AG09319 (cell line): ENCODE measurements at regions not wholly inside any gene's neighbourhood (a gene's known extent, or its start where the extent isn't known, plus 50 kb on each side); places are given as distances from the start of the nearest gene placed in this dataset.

Experiments
- DNase-seq: peaks from one replicate; pipeline ENCODE4 v3.0.0-alpha.2; 2010; ENCODE audit warnings: low read depth; ENCODE audit errors: extremely low read depth
- TF ChIP-seq, protein P1 (sequence below): IDR thresholded peaks from 2 replicates; pipeline ENCODE4 v1.5.1; 2011; ENCODE audit warnings: low read depth, mild to moderate bottlenecking, inconsistent platforms, low read length, moderate library complexity

DNA sequence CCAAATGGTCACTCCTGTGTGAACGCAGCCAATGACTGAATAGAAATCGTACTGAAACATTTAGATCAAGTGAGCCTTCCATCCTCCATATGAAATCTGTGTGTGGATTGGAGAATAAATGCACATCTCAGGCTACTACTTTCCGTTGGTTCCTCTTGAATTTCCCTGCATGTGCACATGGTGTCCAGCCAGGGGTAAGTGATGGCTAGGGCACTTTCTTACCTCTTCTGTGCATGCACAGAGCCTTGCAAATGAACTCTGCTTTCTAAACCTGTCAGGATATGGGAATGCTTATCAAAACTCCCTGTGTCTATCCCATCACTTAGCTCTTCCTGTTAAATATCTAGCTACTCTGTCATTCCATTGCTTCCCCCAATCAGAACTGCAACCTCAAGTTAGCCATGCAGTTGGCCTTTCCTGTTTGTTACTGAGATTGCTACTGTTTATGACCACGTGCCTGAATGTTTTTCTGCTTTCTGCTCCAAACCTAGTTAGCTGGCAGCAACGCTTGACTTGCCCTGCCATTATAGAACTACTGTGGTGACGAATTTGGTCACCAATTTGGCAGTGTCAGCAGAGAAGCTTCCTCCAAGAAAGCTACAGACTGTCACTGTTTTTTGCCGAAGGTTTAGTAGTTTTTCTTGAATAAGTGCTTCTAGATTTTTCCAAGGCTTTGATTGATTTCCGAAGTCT, 661.6 kb downstream of the LRRC70 start:
- TF ChIP-seq, protein P1, sequence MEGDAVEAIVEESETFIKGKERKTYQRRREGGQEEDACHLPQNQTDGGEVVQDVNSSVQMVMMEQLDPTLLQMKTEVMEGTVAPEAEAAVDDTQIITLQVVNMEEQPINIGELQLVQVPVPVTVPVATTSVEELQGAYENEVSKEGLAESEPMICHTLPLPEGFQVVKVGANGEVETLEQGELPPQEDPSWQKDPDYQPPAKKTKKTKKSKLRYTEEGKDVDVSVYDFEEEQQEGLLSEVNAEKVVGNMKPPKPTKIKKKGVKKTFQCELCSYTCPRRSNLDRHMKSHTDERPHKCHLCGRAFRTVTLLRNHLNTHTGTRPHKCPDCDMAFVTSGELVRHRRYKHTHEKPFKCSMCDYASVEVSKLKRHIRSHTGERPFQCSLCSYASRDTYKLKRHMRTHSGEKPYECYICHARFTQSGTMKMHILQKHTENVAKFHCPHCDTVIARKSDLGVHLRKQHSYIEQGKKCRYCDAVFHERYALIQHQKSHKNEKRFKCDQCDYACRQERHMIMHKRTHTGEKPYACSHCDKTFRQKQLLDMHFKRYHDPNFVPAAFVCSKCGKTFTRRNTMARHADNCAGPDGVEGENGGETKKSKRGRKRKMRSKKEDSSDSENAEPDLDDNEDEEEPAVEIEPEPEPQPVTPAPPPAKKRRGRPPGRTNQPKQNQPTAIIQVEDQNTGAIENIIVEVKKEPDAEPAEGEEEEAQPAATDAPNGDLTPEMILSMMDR: no peak
- DNase-seq: no peak

DNA sequence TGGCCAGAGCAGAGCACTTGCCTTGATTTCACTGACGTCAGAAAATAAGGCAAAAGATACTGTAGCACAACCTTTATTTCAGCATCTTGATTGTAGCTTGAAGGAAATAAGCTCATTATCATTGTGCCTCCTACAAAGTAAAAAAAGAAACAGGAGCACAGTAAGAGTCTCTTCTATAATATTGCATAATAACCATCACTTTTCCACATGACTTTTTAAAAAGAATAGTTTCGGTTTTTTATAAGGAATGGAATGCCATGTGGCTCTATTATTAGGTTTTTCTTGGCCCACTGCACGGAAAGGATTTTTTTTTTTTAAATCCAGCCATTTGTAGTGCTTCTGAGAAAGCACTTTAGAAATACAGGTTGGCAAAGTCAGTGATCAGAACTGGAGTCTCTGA, 655.3 kb downstream of the LRRC70 start:
- no peak for DNase-seq
- TF ChIP-seq, protein P1: no peak

DNA sequence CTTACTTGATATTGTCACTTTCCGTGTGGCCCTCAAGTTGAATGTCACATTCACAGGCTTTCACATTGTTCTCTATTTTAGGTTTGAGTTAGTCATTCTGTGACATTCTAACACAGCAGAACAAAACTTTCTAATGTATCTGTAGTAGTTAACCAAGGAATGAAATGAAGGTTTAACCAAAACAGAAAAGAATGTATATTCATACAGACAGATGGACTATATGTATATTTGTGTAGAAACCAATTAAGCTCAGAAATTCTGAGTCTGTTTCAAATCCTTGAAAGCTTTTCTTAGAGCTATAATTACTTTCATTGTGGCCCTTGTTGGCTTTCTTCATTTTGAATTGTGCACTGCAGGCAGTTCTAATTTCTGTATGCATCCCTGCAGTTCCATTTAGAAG, 654.7 kb downstream of the LRRC70 start:
- no peak for DNase-seq
- TF ChIP-seq, protein P1: no peak

- DNase-seq: no peak
- TF ChIP-seq, protein P1: no peak
Observed at GRCh38 chr5:63230754-63231153, 652.1 kb downstream of the LRRC70 start.

DNA sequence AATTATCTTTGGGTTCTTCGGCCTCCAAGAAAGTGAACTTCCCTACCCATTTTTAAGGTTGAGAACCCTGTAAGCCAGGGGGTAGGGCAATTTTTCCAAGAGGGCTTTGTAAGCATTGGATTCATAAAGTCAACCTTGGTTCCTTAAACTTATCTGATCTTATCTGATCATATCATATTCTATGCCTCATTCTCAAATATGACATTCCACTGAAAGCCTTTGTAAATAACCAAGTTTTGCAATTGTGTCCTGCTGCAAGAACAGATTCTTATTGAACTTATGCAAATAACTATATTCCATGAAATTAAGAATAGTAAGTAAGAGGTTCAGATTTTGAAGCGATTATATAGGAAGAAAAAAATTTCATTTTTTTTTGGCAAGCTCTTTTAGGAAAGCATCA, 649.5 kb downstream of the LRRC70 start:
- DNase-seq: no peak
- TF ChIP-seq, protein P1: no peak

GRCh38 chr5:63220244-63220643, 641.6 kb downstream of the LRRC70 start:
- DNase-seq: no peak
- TF ChIP-seq, protein P1: no peak

GRCh38 chr5:63217422-63217821, 638.8 kb downstream of the LRRC70 start:
- TF ChIP-seq, protein P1: no peak
- DNase-seq: no peak
